ENCODE measurements at regions not wholly inside any gene's neighbourhood (a gene's known extent, or its start where the extent isn't known, plus 50 kb on each side); places are given as distances from the start of the nearest gene placed in this dataset.

GRCh38 chr1:147080006-147080661 lies 92.1 kb downstream of the PRKAB2 start:
- Mint-ChIP-seq H3K4me1 (peaks cover 32% of the 10 kb centered on the region), H3K27me3 (peaks cover 68% of the 10 kb centered on the region), H3K27ac (no peak overlapping the region), H3K36me3 (ENCODE audit: low read depth) (no peaks in the 10 kb centered on the region), H3K4me3 (peak overlapping the region; percentile 60), H3K9me3 (ENCODE audit: low read depth) (no peaks in the 10 kb centered on the region)
- ATAC-seq (no peak), DNase-seq (peak; percentile 48)
- intact Hi-C loops (cut with DNase I, micrococcal nuclease), result loop anchor here (1.0 to 5.0 kb wide), 2 partner anchors 8 to 92 kb away; partner anchors contain the start of gene PRKAB2 (in 1 of the 2)
- POLR2A ChIA-PET, result interaction anchor here (0.8 to 1.2 kb wide), 2 partner anchors 162 to 1183 kb away, joined by 3 to 4 read pairs; partner anchors contain the start of gene CHD1L
- CTCF ChIA-PET, result interaction anchor here (1.0 to 1.6 kb wide), 2 partner anchors 34 to 162 kb away, joined by 4 to 5 read pairs; partner anchors contain the start of gene CHD1L

- ChIA-PET POLR2A (interaction anchor here (1.2 kb wide), 1 partner anchor 163 kb away, joined by 3 read pairs; the partner anchor contains the start of gene CHD1L), CTCF (interaction anchor here (1.0 to 1.6 kb wide), 2 partner anchors 33 to 162 kb away, joined by 4 to 5 read pairs; partner anchors contain the start of gene CHD1L)
- H3K4me1 Mint-ChIP-seq, result peaks cover 32% of the 10 kb centered on the region
- ATAC-seq, result no peak
- DNase-seq, result no peak
- peak overlapping the region; percentile 60 for H3K4me3 Mint-ChIP-seq
- intact Hi-C loops (cut with DNase I, micrococcal nuclease), result loop anchor here (1.0 to 5.0 kb wide), 2 partner anchors 7 to 93 kb away; partner anchors contain the start of gene PRKAB2 (in 1 of the 2)
- H3K36me3 Mint-ChIP-seq (ENCODE audit: low read depth), result no peaks in the 10 kb centered on the region
- no peaks in the 10 kb centered on the region for H3K9me3 Mint-ChIP-seq (ENCODE audit: low read depth)
- peaks cover 72% of the 10 kb centered on the region for H3K27me3 Mint-ChIP-seq
- H3K27ac Mint-ChIP-seq, result no peak overlapping the region
Measured at GRCh38 chr1:147079400-147080005, 92.8 kb downstream of the PRKAB2 start.

DNA sequence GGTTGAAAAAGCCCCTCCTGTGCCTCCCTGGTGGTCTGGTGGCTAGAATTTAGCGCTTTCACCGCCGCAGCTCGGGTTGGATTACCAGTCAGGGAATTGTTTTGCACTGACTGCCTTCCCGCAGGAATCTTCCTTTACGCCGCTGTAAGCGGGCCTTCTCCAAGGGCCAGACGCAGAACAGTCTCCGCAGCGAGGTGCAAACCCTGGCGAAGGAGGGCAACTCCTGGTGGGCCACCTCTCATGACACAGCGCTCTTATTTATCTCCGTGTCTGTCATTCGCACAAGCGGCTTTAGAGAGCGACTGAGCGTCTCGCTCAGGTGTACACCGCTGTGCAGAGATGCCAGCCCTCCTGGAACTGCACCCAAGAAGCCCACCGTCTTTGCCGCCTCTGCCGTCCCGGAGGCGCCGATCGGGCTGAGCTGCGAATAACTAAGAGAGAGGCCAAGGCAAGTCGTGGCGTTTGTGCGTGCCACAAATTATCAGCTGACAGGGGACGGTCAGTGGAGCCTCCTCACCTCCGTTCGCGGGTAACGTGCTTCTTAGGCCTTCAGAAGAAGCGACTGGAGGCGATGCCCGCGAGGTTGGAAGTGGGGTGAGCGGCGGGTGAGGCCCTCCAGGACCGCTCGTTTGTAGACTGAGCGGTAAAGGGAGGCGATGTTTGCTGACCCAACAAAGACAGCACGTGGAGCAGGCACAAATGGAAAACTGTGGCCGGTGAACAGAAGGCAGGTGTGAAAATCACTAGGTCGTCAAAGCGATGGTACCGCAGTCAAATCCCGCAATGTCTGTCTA lies 93.5 kb downstream of the PRKAB2 start:
- H3K27ac Mint-ChIP-seq, result no peak overlapping the region
- H3K36me3 Mint-ChIP-seq (ENCODE audit: low read depth), result no peaks in the 10 kb centered on the region
- no peak for ATAC-seq
- POLR2A ChIA-PET, result no interaction called here
- CTCF ChIA-PET, result interaction anchor here (1.6 kb wide), 1 partner anchor 163 kb away, joined by 5 read pairs; the partner anchor contains the start of gene CHD1L
- peak; percentile 12 for DNase-seq
- H3K27me3 Mint-ChIP-seq, result peaks cover 77% of the 10 kb centered on the region
- H3K4me1 Mint-ChIP-seq, result peaks cover 31% of the 10 kb centered on the region
- no peaks in the 10 kb centered on the region for H3K9me3 Mint-ChIP-seq (ENCODE audit: low read depth)
- intact Hi-C loops (cut with DNase I, micrococcal nuclease), result no loop called here
- H3K4me3 Mint-ChIP-seq, result peak overlapping the region; percentile 60

- Mint-ChIP-seq H3K36me3 (ENCODE audit: low read depth) (no peaks in the 10 kb centered on the region), H3K4me1 (peaks cover 31% of the 10 kb centered on the region), H3K4me3 (no peak overlapping the region), H3K27me3 (peaks cover 77% of the 10 kb centered on the region), H3K9me3 (ENCODE audit: low read depth) (no peaks in the 10 kb centered on the region), H3K27ac (no peak overlapping the region)
- intact Hi-C loops (cut with DNase I, micrococcal nuclease), result no loop called here
- ChIA-PET POLR2A (no interaction called here), CTCF (no interaction called here)
- DNase-seq, result peak; percentile 9
- ATAC-seq, result no peak
Measured at GRCh38 chr1:147077936-147078605, 94.2 kb downstream of the PRKAB2 start.

- DNase-seq (no peak), ATAC-seq (no peak)
- CTCF ChIA-PET, result no interaction called here
- H3K27ac Mint-ChIP-seq, result no peak overlapping the region
- H3K36me3 Mint-ChIP-seq (ENCODE audit: low read depth), result no peaks in the 10 kb centered on the region
- no peak overlapping the region for H3K4me3 Mint-ChIP-seq
- H3K4me1 Mint-ChIP-seq, result peaks cover 35% of the 10 kb centered on the region
- no peaks in the 10 kb centered on the region for H3K9me3 Mint-ChIP-seq (ENCODE audit: low read depth)
- POLR2A ChIA-PET, result no interaction called here
- intact Hi-C loops (cut with DNase I, micrococcal nuclease), result no loop called here
- H3K27me3 Mint-ChIP-seq, result peaks cover 76% of the 10 kb centered on the region
Measured at GRCh38 chr1:147077523-147077922, 94.7 kb downstream of the PRKAB2 start.

GRCh38 chr1:147077081-147077480 lies 95.2 kb downstream of the PRKAB2 start:
- no peak for ATAC-seq
- Mint-ChIP-seq H3K36me3 (ENCODE audit: low read depth) (no peaks in the 10 kb centered on the region), H3K4me1 (peaks cover 35% of the 10 kb centered on the region), H3K4me3 (no peak overlapping the region), H3K27ac (no peak overlapping the region), H3K9me3 (ENCODE audit: low read depth) (no peaks in the 10 kb centered on the region), H3K27me3 (peaks cover 72% of the 10 kb centered on the region)
- DNase-seq, result no peak
- intact Hi-C loops (cut with DNase I, micrococcal nuclease), result no loop called here
- ChIA-PET POLR2A (no interaction called here), CTCF (no interaction called here)

DNA sequence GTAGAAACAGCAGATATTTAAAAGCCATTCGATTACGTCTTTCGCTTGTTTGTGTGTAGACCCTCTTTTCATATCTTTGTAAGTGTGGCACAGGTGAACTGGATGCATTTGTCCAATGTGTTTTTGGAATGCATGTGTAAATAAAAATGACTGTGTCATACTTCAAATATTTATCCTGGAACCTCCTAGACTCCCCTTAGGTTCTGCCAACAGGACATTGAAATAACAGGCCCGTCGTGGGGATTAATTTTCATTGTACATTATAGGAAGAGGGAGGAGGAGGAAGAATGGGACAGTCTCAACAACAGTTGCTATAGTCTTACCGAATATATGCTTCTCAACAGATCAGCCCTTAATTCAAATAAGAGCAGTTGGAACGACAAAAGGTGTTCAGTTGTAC lies 95.8 kb downstream of the PRKAB2 start:
- no peak overlapping the region for H3K4me3 Mint-ChIP-seq
- H3K36me3 Mint-ChIP-seq (ENCODE audit: low read depth), result no peaks in the 10 kb centered on the region
- POLR2A ChIA-PET, result interaction anchor here (0.8 kb wide), 1 partner anchor 8 kb away, joined by 3 read pairs; no protein-coding TSS in a partner anchor
- H3K27ac Mint-ChIP-seq, result no peak overlapping the region
- no peak for DNase-seq
- H3K27me3 Mint-ChIP-seq, result peaks cover 73% of the 10 kb centered on the region
- ATAC-seq, result no peak
- intact Hi-C loops (cut with DNase I, micrococcal nuclease), result no loop called here
- CTCF ChIA-PET, result no interaction called here
- H3K4me1 Mint-ChIP-seq, result peaks cover 37% of the 10 kb centered on the region
- H3K9me3 Mint-ChIP-seq (ENCODE audit: low read depth), result no peaks in the 10 kb centered on the region

GRCh38 chr1:147072482-147073432 lies 99.5 kb downstream of the PRKAB2 start:
- Mint-ChIP-seq H3K27me3 (peaks cover 46% of the 10 kb centered on the region), H3K9me3 (ENCODE audit: low read depth) (peaks cover 2% of the 10 kb centered on the region), H3K27ac (peak overlapping the region; percentile 44), H3K4me1 (peaks cover 27% of the 10 kb centered on the region), H3K36me3 (ENCODE audit: low read depth) (no peaks in the 10 kb centered on the region), H3K4me3 (peak overlapping the region; percentile 66)
- peak; percentile 76 for ATAC-seq
- intact Hi-C loops (cut with DNase I, micrococcal nuclease), result loop anchor here in 1 of 2 experiments (1.0 kb wide), 1 partner anchor 8 kb away; no protein-coding TSS in a partner anchor
- DNase-seq, result peak; percentile 65
- POLR2A ChIA-PET, result interaction anchor here (1.7 kb wide), 1 partner anchor 12 kb away, joined by 16 read pairs; no protein-coding TSS in a partner anchor
- CTCF ChIA-PET, result no interaction called here

GRCh38 chr1:147071142-147071541 lies 101.1 kb downstream of the PRKAB2 start:
- ChIA-PET POLR2A (no interaction called here), CTCF (no interaction called here)
- Mint-ChIP-seq H3K9me3 (ENCODE audit: low read depth) (peaks cover 2% of the 10 kb centered on the region), H3K36me3 (ENCODE audit: low read depth) (no peaks in the 10 kb centered on the region), H3K4me1 (peaks cover 27% of the 10 kb centered on the region), H3K4me3 (no peak overlapping the region), H3K27me3 (peaks cover 33% of the 10 kb centered on the region), H3K27ac (no peak overlapping the region)
- DNase-seq, result no peak
- intact Hi-C loops (cut with DNase I, micrococcal nuclease), result loop anchor here in 1 of 2 experiments (2.0 kb wide), 1 partner anchor 22 kb away; no protein-coding TSS in a partner anchor
- no peak for ATAC-seq

DNA sequence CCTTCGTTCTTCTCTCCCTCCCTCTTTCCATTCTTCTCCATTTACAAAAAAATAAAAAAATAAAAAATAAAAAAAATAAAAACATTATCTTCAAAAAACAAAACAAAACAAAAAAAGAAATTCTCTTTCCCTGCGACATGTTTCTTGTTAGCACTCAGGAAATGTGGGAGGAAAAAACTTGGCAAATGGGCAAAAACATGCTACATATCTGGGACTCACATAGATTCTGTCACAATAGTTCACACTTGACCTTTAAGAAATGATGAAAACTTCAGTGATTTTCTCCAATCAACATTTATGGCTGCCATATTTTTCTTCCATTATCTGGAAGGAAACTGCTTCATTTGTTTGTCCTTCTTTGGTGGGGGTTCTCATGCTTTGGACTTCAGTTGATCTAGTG lies 109.3 kb downstream of the PRKAB2 start:
- ATAC-seq (no peak), DNase-seq (no peak)
- H3K36me3 Mint-ChIP-seq (ENCODE audit: low read depth), result no peaks in the 10 kb centered on the region
- no peak overlapping the region for H3K27ac Mint-ChIP-seq
- H3K9me3 Mint-ChIP-seq (ENCODE audit: low read depth), result peaks cover 3% of the 10 kb centered on the region
- POLR2A ChIA-PET, result no interaction called here
- H3K27me3 Mint-ChIP-seq, result peaks cover 5% of the 10 kb centered on the region
- H3K4me3 Mint-ChIP-seq, result no peak overlapping the region
- no peaks in the 10 kb centered on the region for H3K4me1 Mint-ChIP-seq
- CTCF ChIA-PET, result no interaction called here
- intact Hi-C loops (cut with DNase I, micrococcal nuclease), result no loop called here
